ENCODE measurements at regions not wholly inside any gene's neighbourhood (a gene's known extent, or its start where the extent isn't known, plus 50 kb on each side); places are given as distances from the start of the nearest gene placed in this dataset.
"Not testable (repeated sequence)": the region's sequence is repeated elsewhere in the genome, so short reads cannot be mapped to it uniquely, and the experiment has no call there.

GRCh38 chr2:154963511-154963910 is 265.0 kb downstream of the KCNJ3 start:
- peak; percentile 42 for DNase-seq

- no peak for DNase-seq
Observed at GRCh38 chr2:154961676-154962075, 263.2 kb downstream of the KCNJ3 start.

GRCh38 chr2:154960802-154961583 is 262.5 kb downstream of the KCNJ3 start:
- no peak for DNase-seq

- DNase-seq = peak; percentile 2
Observed at GRCh38 chr2:154952346-154952980, 254.0 kb downstream of the KCNJ3 start.

- DNase-seq = not testable (repeated sequence)
Observed at GRCh38 chr2:154947416-154947815, 248.9 kb downstream of the KCNJ3 start.

- no peak for DNase-seq
Observed at GRCh38 chr2:154945984-154946383, 247.5 kb downstream of the KCNJ3 start.

- DNase-seq = no peak
Observed at GRCh38 chr2:154941379-154941778, 242.9 kb downstream of the KCNJ3 start.

- no peak for DNase-seq
Observed at GRCh38 chr2:154934213-154934612, 235.7 kb downstream of the KCNJ3 start.

GRCh38 chr2:154924531-154924930 is 226.0 kb downstream of the KCNJ3 start:
- DNase-seq = no peak

GRCh38 chr2:154914561-154914960 is 216.1 kb downstream of the KCNJ3 start:
- no peak for DNase-seq

GRCh38 chr2:154912215-154912614 is 213.7 kb downstream of the KCNJ3 start:
- no peak for DNase-seq

GRCh38 chr2:154911729-154912128 is 213.2 kb downstream of the KCNJ3 start:
- no peak for DNase-seq

- no peak for DNase-seq
Observed at GRCh38 chr2:154910701-154911100, 212.2 kb downstream of the KCNJ3 start.

GRCh38 chr2:154908327-154908726 is 209.8 kb downstream of the KCNJ3 start:
- DNase-seq = no peak
